Keratinocyte (primary cell): ENCODE measurements at regions not wholly inside any gene's neighbourhood (a gene's known extent, or its start where the extent isn't known, plus 50 kb on each side); places are given as distances from the start of the nearest gene placed in this dataset.

Source experiments
- DNase-seq: peaks from one replicate; pipeline ENCODE4 v3.0.0-alpha.2; 2011; ENCODE audit warnings: low read depth, missing footprints, low spot score
- FAIRE-seq: peaks from 2 replicates; lab custom pipeline; 2011; peaks lifted over from hg19 to GRCh38; lab: Jason Lieb, UNC
- H2AFZ ChIP-seq: 2 replicates; pipeline ENCODE4 v1.6.0; 2012; ENCODE audit warnings: low read length, control low read depth, inconsistent platforms; ENCODE audit not compliant: control insufficient read depth
- H3K27ac ChIP-seq: 2 replicates; pipeline ENCODE4 v1.5.1; 2011; ENCODE audit warnings: low read length; ENCODE audit not compliant: control insufficient read depth, insufficient read depth
- H3K27me3 ChIP-seq: 3 replicates; pipeline ENCODE4 v1.6.0; 2011; ENCODE audit warnings: low read length; ENCODE audit not compliant: control insufficient read depth, insufficient read depth; ENCODE audit errors: extremely low read depth
- H3K36me3 ChIP-seq, 2 experiments: 2 replicates in 1 of 2; 3 replicates in 1 of 2; pipeline ENCODE4 v1.5.1; 2011; ENCODE audit warnings: low read length in 2 of 2, mild to moderate bottlenecking in 1 of 2; ENCODE audit not compliant: control insufficient read depth in 2 of 2, insufficient read depth in 2 of 2; ENCODE audit errors: extremely low read depth in 1 of 2
- H3K4me1 ChIP-seq: 3 replicates; pipeline ENCODE4 v1.5.1; 2011; ENCODE audit warnings: low read length; ENCODE audit not compliant: control insufficient read depth, insufficient read depth; ENCODE audit errors: extremely low read depth
- H3K4me2 ChIP-seq: 3 replicates; pipeline ENCODE4 v1.6.0; 2011; ENCODE audit warnings: low read depth, low read length; ENCODE audit not compliant: control insufficient read depth, insufficient read depth; ENCODE audit errors: extremely low read depth
- H3K4me3 ChIP-seq, 3 experiments: fragments of 200-600 bp in 1 of 3; sonication (generic) in 1 of 3; 2 replicates in 2 of 3; 3 replicates in 1 of 3; pipeline ENCODE4 v1.5.1; 2011 to 2016; ENCODE audit warnings: low read length in 3 of 3, mild to moderate bottlenecking in 3 of 3, control low read depth in 2 of 3, inconsistent platforms in 1 of 3, low read depth in 1 of 3, mixed read lengths in 1 of 3, mixed run types in 1 of 3, moderate library complexity in 1 of 3; ENCODE audit not compliant: control insufficient read depth in 2 of 3, insufficient read depth in 2 of 3; ENCODE audit errors: extremely low read depth in 1 of 3
- H3K79me2 ChIP-seq: 2 replicates; pipeline ENCODE4 v1.6.0; 2012; ENCODE audit warnings: low read length; ENCODE audit not compliant: control insufficient read depth, insufficient read depth
- H3K9ac ChIP-seq: 3 replicates; pipeline ENCODE4 v1.6.0; 2011; ENCODE audit warnings: low read length; ENCODE audit not compliant: control insufficient read depth, insufficient read depth; ENCODE audit errors: extremely low read depth
- H3K9me1 ChIP-seq: 3 replicates; pipeline ENCODE4 v1.6.0; 2011; ENCODE audit warnings: low read length; ENCODE audit not compliant: control insufficient read depth, insufficient read depth; ENCODE audit errors: extremely low read depth
- H3K9me3 ChIP-seq: 2 replicates; pipeline ENCODE4 v1.5.1; 2012; ENCODE audit warnings: low read depth, low read length; ENCODE audit not compliant: control insufficient read depth
- H4K20me1 ChIP-seq: 3 replicates; pipeline ENCODE4 v1.6.0; 2011; ENCODE audit warnings: low read length; ENCODE audit not compliant: control insufficient read depth, insufficient read depth; ENCODE audit errors: extremely low read depth
- EZH2 ChIP-seq: IDR thresholded peaks from one replicate; pipeline ENCODE4 v1.6.1; 2012; ENCODE audit warnings: inconsistent platforms, mild to moderate bottlenecking, low read length, moderate library complexity
- dilution Hi-C: fragments of 300-500 bp; cut with MboI; formaldehyde crosslinking; loops from one replicate; pipeline ENCODE4 v1.7.0; 2020; ENCODE audit warnings: low sequenced_read_pairs; ENCODE audit not compliant: extremely low pct_ligation_motif_present
- TF ChIP-seq, protein P1 (sequence below), 3 experiments: IDR thresholded peaks in 1 of 3; conservative IDR thresholded peaks in 1 of 3; optimal IDR thresholded peaks in 1 of 3; 2 replicates in 2 of 3; 3 replicates in 1 of 3; pipeline versions ENCODE3 to v1.5.1; 2011; ENCODE audit warnings: low read length in 3 of 3, mild to moderate bottlenecking in 3 of 3, moderate library complexity in 2 of 3, control low read depth in 1 of 3, inconsistent platforms in 1 of 3; ENCODE audit not compliant: insufficient read depth in 2 of 3; ENCODE audit errors: extremely low read depth in 1 of 3

DNA sequence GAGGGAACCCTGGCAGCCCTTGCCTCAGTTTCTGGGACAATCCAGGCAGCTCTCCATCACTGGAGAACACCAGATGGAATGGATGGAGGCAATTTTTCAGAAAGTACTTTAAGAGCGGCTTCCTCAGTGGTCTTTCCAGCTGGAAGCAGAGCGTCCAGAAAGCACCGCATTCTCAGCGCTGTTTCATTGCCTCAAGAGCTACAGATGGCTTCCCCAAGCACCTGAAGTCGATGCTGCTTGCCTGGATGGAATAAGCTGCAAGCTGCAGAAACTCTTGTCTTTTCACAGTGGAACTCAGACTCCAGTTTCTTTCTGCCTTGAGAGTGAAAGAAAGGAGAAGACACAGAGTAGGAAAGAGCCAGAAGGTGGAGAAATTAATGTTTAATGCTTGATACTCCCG, 766.9 kb downstream of the TDRD15 start:
- no peak overlapping the region for H3K4me2 ChIP-seq
- no peak overlapping the region for H3K4me3 ChIP-seq
- FAIRE-seq (no peak), DNase-seq (no peak)
- no peaks in the 10 kb centered on the region for H3K36me3 ChIP-seq
- dilution Hi-C loops: no loop called here
- H3K27me3 ChIP-seq: no peaks in the 10 kb centered on the region
- H3K79me2 ChIP-seq: no peaks in the 10 kb centered on the region
- no peak overlapping the region for H3K27ac ChIP-seq
- no peak overlapping the region for H2AFZ ChIP-seq
- no peaks in the 10 kb centered on the region for H3K4me1 ChIP-seq
- H3K9me1 ChIP-seq: no peaks in the 10 kb centered on the region
- no peaks in the 10 kb centered on the region for H3K9me3 ChIP-seq
- H3K9ac ChIP-seq: no peak overlapping the region
- TF ChIP-seq, protein P1, sequence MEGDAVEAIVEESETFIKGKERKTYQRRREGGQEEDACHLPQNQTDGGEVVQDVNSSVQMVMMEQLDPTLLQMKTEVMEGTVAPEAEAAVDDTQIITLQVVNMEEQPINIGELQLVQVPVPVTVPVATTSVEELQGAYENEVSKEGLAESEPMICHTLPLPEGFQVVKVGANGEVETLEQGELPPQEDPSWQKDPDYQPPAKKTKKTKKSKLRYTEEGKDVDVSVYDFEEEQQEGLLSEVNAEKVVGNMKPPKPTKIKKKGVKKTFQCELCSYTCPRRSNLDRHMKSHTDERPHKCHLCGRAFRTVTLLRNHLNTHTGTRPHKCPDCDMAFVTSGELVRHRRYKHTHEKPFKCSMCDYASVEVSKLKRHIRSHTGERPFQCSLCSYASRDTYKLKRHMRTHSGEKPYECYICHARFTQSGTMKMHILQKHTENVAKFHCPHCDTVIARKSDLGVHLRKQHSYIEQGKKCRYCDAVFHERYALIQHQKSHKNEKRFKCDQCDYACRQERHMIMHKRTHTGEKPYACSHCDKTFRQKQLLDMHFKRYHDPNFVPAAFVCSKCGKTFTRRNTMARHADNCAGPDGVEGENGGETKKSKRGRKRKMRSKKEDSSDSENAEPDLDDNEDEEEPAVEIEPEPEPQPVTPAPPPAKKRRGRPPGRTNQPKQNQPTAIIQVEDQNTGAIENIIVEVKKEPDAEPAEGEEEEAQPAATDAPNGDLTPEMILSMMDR (optimal IDR thresholded peaks at IDR 0.05 in 1 of 3, IDR thresholded peaks at IDR 0.05 in 1 of 3, conservative IDR thresholded peaks at IDR 0.05 in 1 of 3; ENCODE audit: extremely low read depth in 1 of 3, insufficient read depth in 2 of 3, low read length in 3 of 3): no peak
- TF ChIP-seq EZH2: no peak
- no peaks in the 10 kb centered on the region for H4K20me1 ChIP-seq

DNA sequence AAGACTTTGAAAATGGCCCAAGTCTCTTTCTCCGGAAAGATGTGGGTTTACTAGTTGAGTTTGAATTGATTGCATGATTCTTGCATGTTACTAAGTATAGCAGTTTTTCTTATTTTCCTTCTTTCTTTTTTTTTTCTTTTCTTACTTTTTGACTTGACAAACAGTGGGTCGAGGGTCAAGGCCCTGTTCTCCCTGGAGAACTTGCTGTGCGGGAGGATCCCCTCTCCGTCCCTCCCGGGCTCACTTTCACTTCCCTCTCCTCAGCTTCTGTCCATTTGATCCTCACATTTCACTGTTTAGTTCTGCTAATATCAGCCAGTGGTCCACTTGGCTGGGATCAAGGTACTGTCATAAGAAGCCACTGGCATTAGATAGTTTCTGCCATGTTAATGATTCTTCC, 767.4 kb downstream of the TDRD15 start:
- no peaks in the 10 kb centered on the region for H3K9me3 ChIP-seq
- H2AFZ ChIP-seq: no peak overlapping the region
- no peak overlapping the region for H3K4me2 ChIP-seq
- dilution Hi-C loops: no loop called here
- H3K4me3 ChIP-seq: no peak overlapping the region
- H3K9ac ChIP-seq: no peak overlapping the region
- H3K27ac ChIP-seq: no peak overlapping the region
- TF ChIP-seq, protein P1 (optimal IDR thresholded peaks at IDR 0.05 in 1 of 3, IDR thresholded peaks at IDR 0.05 in 1 of 3, conservative IDR thresholded peaks at IDR 0.05 in 1 of 3; ENCODE audit: extremely low read depth in 1 of 3, insufficient read depth in 2 of 3, low read length in 3 of 3): no peak
- TF ChIP-seq EZH2: no peak
- H3K9me1 ChIP-seq: no peaks in the 10 kb centered on the region
- H4K20me1 ChIP-seq: no peaks in the 10 kb centered on the region
- FAIRE-seq (no peak), DNase-seq (no peak)
- no peaks in the 10 kb centered on the region for H3K4me1 ChIP-seq
- H3K27me3 ChIP-seq: no peaks in the 10 kb centered on the region
- no peaks in the 10 kb centered on the region for H3K36me3 ChIP-seq
- H3K79me2 ChIP-seq: no peaks in the 10 kb centered on the region
